Activated naive CD4-positive, alpha-beta T cell treated with anti-CD3 and anti-CD28 coated beads for 36 hours (primary cell): ENCODE measurements at regions not wholly inside any gene's neighbourhood (a gene's known extent, or its start where the extent isn't known, plus 50 kb on each side); places are given as distances from the start of the nearest gene placed in this dataset.

Experiments
- CTCF ChIA-PET: fragments of 350-600 bp; sonication (Branson Sonifier 250); formaldehyde crosslinking; loops from one replicate; lab custom pipeline; 2021; ENCODE audit warnings: antibody characterized with exemption; lab: Charles Lee
- DNase-seq: peaks from one replicate; pipeline ENCODE4 v3.0.0-alpha.2; 2020
- H3K27ac Mint-ChIP-seq: one replicate; pipeline ENCODE4 v1.8.0; 2021; ENCODE audit warnings: mild to moderate bottlenecking, mixed read lengths
- H3K27me3 Mint-ChIP-seq: one replicate; pipeline ENCODE4 v1.8.0; 2021; ENCODE audit warnings: low read depth, mixed read lengths
- H3K36me3 Mint-ChIP-seq: one replicate; pipeline ENCODE4 v1.8.0; 2021; ENCODE audit warnings: low read depth, mixed read lengths
- H3K4me1 Mint-ChIP-seq: one replicate; pipeline ENCODE4 v1.8.0; 2021; ENCODE audit warnings: low read depth, mixed read lengths
- H3K4me3 Mint-ChIP-seq: one replicate; pipeline ENCODE4 v1.8.0; 2021; ENCODE audit warnings: mild to moderate bottlenecking, moderate library complexity, mixed read lengths
- H3K9me3 Mint-ChIP-seq: one replicate; pipeline ENCODE4 v1.8.0; 2021; ENCODE audit warnings: mixed read lengths
- intact Hi-C: fragments of 100-400 bp; cut with micrococcal nuclease; formaldehyde crosslinking; loops from one replicate; pipeline ENCODE4 v1.15.1; 2023

DNA sequence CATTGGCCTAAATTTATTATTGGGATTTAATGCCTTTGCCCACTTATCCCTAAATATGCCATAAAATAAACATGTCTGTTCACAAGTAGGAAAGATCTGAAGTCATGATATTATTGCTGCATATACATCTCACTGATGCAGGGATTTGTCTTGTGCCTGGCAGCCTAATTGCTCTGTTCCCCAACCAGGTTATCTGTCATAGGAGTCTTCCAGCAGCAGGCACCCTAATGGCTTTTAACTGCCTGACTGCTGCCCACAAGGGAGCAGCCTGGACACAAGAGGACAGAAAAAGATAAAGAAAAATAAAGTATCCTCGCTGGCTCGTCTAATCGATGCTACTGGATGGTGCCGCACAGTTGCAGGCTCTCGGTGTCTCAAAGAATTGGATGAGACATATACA is 337.6 kb upstream of the FAR2 start:
- H3K27ac Mint-ChIP-seq = no peak overlapping the region
- H3K27me3 Mint-ChIP-seq = peaks cover 3% of the 10 kb centered on the region
- CTCF ChIA-PET = no interaction called here
- intact Hi-C loops = no loop called here
- H3K4me1 Mint-ChIP-seq = no peaks in the 10 kb centered on the region
- H3K9me3 Mint-ChIP-seq = no peaks in the 10 kb centered on the region
- no peak overlapping the region for H3K4me3 Mint-ChIP-seq
- H3K36me3 Mint-ChIP-seq = no peaks in the 10 kb centered on the region
- DNase-seq = no peak

- no peak overlapping the region for H3K4me3 Mint-ChIP-seq
- H3K27me3 Mint-ChIP-seq = no peaks in the 10 kb centered on the region
- H3K36me3 Mint-ChIP-seq = no peaks in the 10 kb centered on the region
- CTCF ChIA-PET = interaction anchor here (1.7 kb wide), 1 partner anchor 10 kb away, joined by 6 read pairs; no protein-coding TSS in a partner anchor
- DNase-seq = no peak
- intact Hi-C loops = no loop called here
- no peak overlapping the region for H3K27ac Mint-ChIP-seq
- no peaks in the 10 kb centered on the region for H3K9me3 Mint-ChIP-seq
- H3K4me1 Mint-ChIP-seq = no peaks in the 10 kb centered on the region
Observed at GRCh38 chr12:28814246-28814645, 334.8 kb upstream of the FAR2 start.

DNA sequence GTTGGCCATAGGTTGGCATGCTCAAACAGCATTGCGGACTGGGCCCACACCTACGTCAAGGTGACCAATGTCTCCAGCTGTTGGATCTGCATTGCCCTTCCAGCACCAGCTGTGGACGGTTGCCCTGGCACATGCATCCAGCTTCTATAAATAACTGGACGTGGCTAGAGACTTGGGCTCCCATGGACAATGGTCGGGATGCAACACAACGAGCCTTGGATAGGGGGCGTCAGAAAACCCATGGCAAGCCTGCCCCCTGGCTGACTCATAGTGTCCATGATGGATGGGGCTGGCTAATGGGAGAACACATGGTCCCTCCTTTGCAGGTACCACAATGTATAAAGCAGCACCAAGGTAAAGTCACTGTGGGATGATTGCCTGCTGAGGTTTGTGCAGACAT is 331.6 kb upstream of the FAR2 start:
- Mint-ChIP-seq H3K4me1 (no peaks in the 10 kb centered on the region), H3K27ac (no peak overlapping the region), H3K27me3 (no peaks in the 10 kb centered on the region), H3K4me3 (no peak overlapping the region), H3K9me3 (no peaks in the 10 kb centered on the region), H3K36me3 (no peaks in the 10 kb centered on the region)
- DNase-seq = no peak
- CTCF ChIA-PET = no interaction called here
- intact Hi-C loops = no loop called here

- Mint-ChIP-seq H3K4me3 (no peak overlapping the region), H3K9me3 (no peaks in the 10 kb centered on the region), H3K27me3 (no peaks in the 10 kb centered on the region), H3K27ac (no peak overlapping the region), H3K4me1 (no peaks in the 10 kb centered on the region), H3K36me3 (no peaks in the 10 kb centered on the region)
- intact Hi-C loops = no loop called here
- CTCF ChIA-PET = interaction anchor here (0.7 to 1.4 kb wide), 2 partner anchors 11 to 244 kb away, joined by 3 to 6 read pairs; no protein-coding TSS in a partner anchor
- DNase-seq = no peak
Observed at GRCh38 chr12:28824193-28824846, 324.8 kb upstream of the FAR2 start.

DNA sequence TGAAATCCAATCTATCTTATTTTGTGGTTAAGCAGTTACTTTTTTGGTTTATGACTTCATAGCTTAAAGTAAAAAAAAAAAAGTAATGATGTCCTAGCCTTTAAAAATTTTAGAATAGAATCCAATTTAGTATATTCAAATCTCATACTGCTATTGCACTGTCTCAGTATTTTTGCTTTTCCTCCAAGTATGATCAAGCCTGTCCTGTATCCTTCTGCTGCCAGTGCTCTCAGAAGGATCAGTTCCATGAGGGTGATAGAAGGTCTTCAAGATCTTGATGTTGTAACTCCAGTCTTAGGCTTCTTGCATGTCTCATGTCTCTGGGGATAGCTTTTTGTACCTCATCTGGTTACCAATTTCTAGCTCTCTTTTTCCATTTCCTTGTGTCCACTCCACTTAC is 324.2 kb upstream of the FAR2 start:
- DNase-seq = no peak
- no peak overlapping the region for H3K27ac Mint-ChIP-seq
- no peaks in the 10 kb centered on the region for H3K4me1 Mint-ChIP-seq
- CTCF ChIA-PET = interaction anchor here (1.4 kb wide), 1 partner anchor 11 kb away, joined by 6 read pairs; no protein-coding TSS in a partner anchor
- intact Hi-C loops = no loop called here
- H3K9me3 Mint-ChIP-seq = no peaks in the 10 kb centered on the region
- no peaks in the 10 kb centered on the region for H3K27me3 Mint-ChIP-seq
- no peaks in the 10 kb centered on the region for H3K36me3 Mint-ChIP-seq
- H3K4me3 Mint-ChIP-seq = no peak overlapping the region

DNA sequence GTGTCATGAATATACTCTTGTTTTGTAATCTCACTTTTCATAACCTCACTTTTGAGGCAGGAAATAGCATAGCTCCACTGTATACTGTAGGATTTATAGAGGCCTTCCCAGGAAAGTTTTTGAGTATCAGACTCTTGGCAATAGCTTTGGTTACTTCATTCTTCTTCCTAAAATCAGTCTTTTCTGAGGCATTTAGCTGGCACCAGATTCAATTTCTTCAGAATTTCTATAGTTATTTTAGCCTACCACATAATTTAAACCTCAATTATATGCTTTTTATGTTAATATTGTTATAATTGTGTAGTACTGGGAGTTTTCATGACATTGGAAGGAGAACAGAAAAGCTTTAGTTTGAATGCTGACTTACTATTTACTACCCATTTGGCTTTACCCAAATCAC is 322.3 kb upstream of the FAR2 start:
- H3K4me1 Mint-ChIP-seq = no peaks in the 10 kb centered on the region
- H3K27me3 Mint-ChIP-seq = no peaks in the 10 kb centered on the region
- no peak for DNase-seq
- H3K4me3 Mint-ChIP-seq = no peak overlapping the region
- CTCF ChIA-PET = no interaction called here
- no peak overlapping the region for H3K27ac Mint-ChIP-seq
- H3K36me3 Mint-ChIP-seq = no peaks in the 10 kb centered on the region
- intact Hi-C loops = no loop called here
- no peaks in the 10 kb centered on the region for H3K9me3 Mint-ChIP-seq

GRCh38 chr12:28827861-28828260 is 321.2 kb upstream of the FAR2 start:
- Mint-ChIP-seq H3K27me3 (no peaks in the 10 kb centered on the region), H3K4me1 (no peaks in the 10 kb centered on the region), H3K9me3 (no peaks in the 10 kb centered on the region), H3K4me3 (no peak overlapping the region), H3K27ac (no peak overlapping the region), H3K36me3 (no peaks in the 10 kb centered on the region)
- no peak for DNase-seq
- intact Hi-C loops = no loop called here
- CTCF ChIA-PET = interaction anchor here (0.6 kb wide), 1 partner anchor 483 kb away, joined by 3 read pairs; no protein-coding TSS in a partner anchor

GRCh38 chr12:28828318-28828717 is 320.8 kb upstream of the FAR2 start:
- CTCF ChIA-PET = interaction anchor here (0.6 to 0.7 kb wide), 2 partner anchors 60 to 483 kb away, joined by 3 read pairs; no protein-coding TSS in a partner anchor
- Mint-ChIP-seq H3K27me3 (no peaks in the 10 kb centered on the region), H3K36me3 (no peaks in the 10 kb centered on the region), H3K4me3 (no peak overlapping the region), H3K9me3 (peaks cover under 1% of the 10 kb centered on the region), H3K4me1 (no peaks in the 10 kb centered on the region), H3K27ac (no peak overlapping the region)
- intact Hi-C loops = no loop called here
- DNase-seq = no peak

- Mint-ChIP-seq H3K36me3 (no peaks in the 10 kb centered on the region), H3K9me3 (peaks cover 14% of the 10 kb centered on the region), H3K27ac (no peak overlapping the region), H3K4me1 (no peaks in the 10 kb centered on the region), H3K27me3 (no peaks in the 10 kb centered on the region), H3K4me3 (no peak overlapping the region)
- CTCF ChIA-PET = interaction anchor here (0.6 kb wide), 1 partner anchor 54 kb away, joined by 3 read pairs; no protein-coding TSS in a partner anchor
- intact Hi-C loops = no loop called here
- no peak for DNase-seq
Observed at GRCh38 chr12:28830491-28830890, 318.6 kb upstream of the FAR2 start.

- Mint-ChIP-seq H3K9me3 (no peaks in the 10 kb centered on the region), H3K27me3 (peaks cover 2% of the 10 kb centered on the region), H3K4me1 (no peaks in the 10 kb centered on the region), H3K27ac (no peak overlapping the region), H3K36me3 (no peaks in the 10 kb centered on the region), H3K4me3 (no peak overlapping the region)
- intact Hi-C loops = no loop called here
- CTCF ChIA-PET = no interaction called here
- no peak for DNase-seq
Observed at GRCh38 chr12:28844718-28845117, 304.4 kb upstream of the FAR2 start.

DNA sequence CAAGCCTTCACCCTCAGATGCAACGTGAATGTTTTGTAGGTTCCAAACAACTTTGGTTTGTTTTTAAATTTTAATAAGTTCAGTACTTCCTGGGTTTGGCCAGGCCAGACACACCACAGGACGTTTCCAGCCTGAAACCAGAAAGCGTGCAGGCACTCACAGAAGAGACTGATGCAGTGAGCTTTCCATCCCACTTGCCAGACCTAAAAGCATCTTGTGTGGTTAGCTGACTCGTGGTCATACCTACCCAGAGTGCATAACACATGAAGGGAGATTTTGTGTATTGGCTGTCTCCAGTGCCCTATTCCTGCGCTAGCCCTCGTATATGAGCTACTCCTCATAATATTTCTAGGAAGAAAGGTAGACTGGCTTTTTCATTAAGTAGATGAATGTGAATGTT is 297.3 kb upstream of the FAR2 start:
- CTCF ChIA-PET = no interaction called here
- Mint-ChIP-seq H3K9me3 (peaks cover 2% of the 10 kb centered on the region), H3K4me1 (no peaks in the 10 kb centered on the region), H3K27ac (no peak overlapping the region), H3K27me3 (peaks cover 2% of the 10 kb centered on the region), H3K36me3 (no peaks in the 10 kb centered on the region), H3K4me3 (no peak overlapping the region)
- intact Hi-C loops = no loop called here
- DNase-seq = no peak

- Mint-ChIP-seq H3K4me1 (no peaks in the 10 kb centered on the region), H3K9me3 (peaks cover 2% of the 10 kb centered on the region), H3K4me3 (no peak overlapping the region), H3K27me3 (no peaks in the 10 kb centered on the region), H3K36me3 (no peaks in the 10 kb centered on the region), H3K27ac (no peak overlapping the region)
- CTCF ChIA-PET = no interaction called here
- DNase-seq = no peak
- intact Hi-C loops = no loop called here
Observed at GRCh38 chr12:28855761-28856310, 293.2 kb upstream of the FAR2 start.

GRCh38 chr12:28857369-28857768 is 291.7 kb upstream of the FAR2 start:
- intact Hi-C loops = no loop called here
- Mint-ChIP-seq H3K27me3 (no peaks in the 10 kb centered on the region), H3K27ac (no peak overlapping the region), H3K36me3 (no peaks in the 10 kb centered on the region), H3K4me3 (no peak overlapping the region), H3K4me1 (no peaks in the 10 kb centered on the region), H3K9me3 (peaks cover 2% of the 10 kb centered on the region)
- CTCF ChIA-PET = interaction anchor here (0.9 kb wide), 1 partner anchor 399 kb away, joined by 3 read pairs; no protein-coding TSS in a partner anchor
- DNase-seq = no peak
